Activated naive CD4-positive, alpha-beta T cell treated with anti-CD3 and anti-CD28 coated beads, Interleukin-2, amount 10 ng/mL, durations not matched to agents 7 days and 5 days (primary cell): ENCODE measurements at regions not wholly inside any gene's neighbourhood (a gene's known extent, or its start where the extent isn't known, plus 50 kb on each side); places are given as distances from the start of the nearest gene placed in this dataset.

Source experiments
- CTCF ChIA-PET: fragments of 350-600 bp; sonication (Branson Sonifier 250); formaldehyde crosslinking; loops from one replicate; lab custom pipeline; 2021; ENCODE audit warnings: antibody characterized with exemption; lab: Charles Lee
- DNase-seq: peaks from one replicate; pipeline ENCODE4 v3.0.0-alpha.2; 2020
- H3K27ac Mint-ChIP-seq: one replicate; pipeline ENCODE4 v1.8.0; 2021; ENCODE audit warnings: mild to moderate bottlenecking, moderate library complexity, mixed read lengths
- H3K27me3 Mint-ChIP-seq: one replicate; pipeline ENCODE4 v1.8.0; 2021; ENCODE audit warnings: mild to moderate bottlenecking, mixed read lengths
- H3K36me3 Mint-ChIP-seq: one replicate; pipeline ENCODE4 v1.8.0; 2021; ENCODE audit warnings: mixed read lengths
- H3K4me1 Mint-ChIP-seq: one replicate; pipeline ENCODE4 v1.8.0; 2021; ENCODE audit warnings: mixed read lengths
- H3K4me3 Mint-ChIP-seq: one replicate; pipeline ENCODE4 v1.8.0; 2021; ENCODE audit warnings: mild to moderate bottlenecking, moderate library complexity, mixed read lengths
- H3K9me3 Mint-ChIP-seq: one replicate; pipeline ENCODE4 v1.8.0; 2021; ENCODE audit warnings: mixed read lengths

DNA sequence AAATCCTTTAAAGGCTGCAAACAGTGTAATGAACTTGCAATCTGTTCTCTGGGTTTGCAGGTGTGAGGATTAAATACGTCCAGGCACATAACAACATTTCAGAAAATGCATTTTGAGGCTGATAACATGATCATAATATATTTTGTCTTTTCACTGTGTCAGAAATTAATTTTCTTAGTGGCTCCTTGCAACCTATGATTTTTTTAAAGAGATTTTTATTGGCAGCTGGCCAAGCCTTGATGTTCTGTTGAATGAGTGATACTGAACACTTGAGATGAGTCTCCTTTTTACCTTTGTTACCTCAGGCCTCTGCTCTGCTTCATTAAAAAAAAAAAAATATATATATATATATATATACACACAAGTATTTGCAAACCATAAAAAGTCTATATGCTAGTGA is 68.2 kb upstream of the TENM3 start:
- no peak for DNase-seq
- H3K4me1 Mint-ChIP-seq = no peaks in the 10 kb centered on the region
- no peaks in the 10 kb centered on the region for H3K9me3 Mint-ChIP-seq
- H3K27me3 Mint-ChIP-seq = no peaks in the 10 kb centered on the region
- H3K27ac Mint-ChIP-seq = no peak overlapping the region
- H3K4me3 Mint-ChIP-seq = no peak overlapping the region
- H3K36me3 Mint-ChIP-seq = no peaks in the 10 kb centered on the region
- CTCF ChIA-PET = no interaction called here

- Mint-ChIP-seq H3K27me3 (no peaks in the 10 kb centered on the region), H3K4me1 (no peaks in the 10 kb centered on the region), H3K9me3 (no peaks in the 10 kb centered on the region), H3K36me3 (no peaks in the 10 kb centered on the region), H3K27ac (no peak overlapping the region), H3K4me3 (no peak overlapping the region)
- CTCF ChIA-PET = no interaction called here
- DNase-seq = no peak
Observed at GRCh38 chr4:182175788-182176519, 67.2 kb upstream of the TENM3 start.

DNA sequence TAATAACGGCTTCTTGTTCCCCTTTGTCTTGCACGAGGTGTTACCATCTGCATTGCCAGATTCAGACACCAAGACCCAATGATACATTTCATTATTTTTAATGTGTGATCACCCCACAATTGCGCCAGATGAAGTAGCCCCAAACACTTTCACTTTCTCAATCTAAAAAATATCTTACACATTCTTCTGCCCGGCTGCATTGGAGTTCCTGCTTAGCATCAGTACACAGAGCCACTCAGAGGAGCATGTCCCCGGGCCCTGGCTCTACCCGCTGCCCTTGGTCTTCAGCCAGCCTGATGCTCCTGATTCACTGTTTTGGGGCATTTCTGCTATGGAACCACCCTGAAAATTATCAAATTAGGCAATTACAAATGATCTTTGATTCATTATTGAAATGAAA is 66.0 kb upstream of the TENM3 start:
- Mint-ChIP-seq H3K9me3 (no peaks in the 10 kb centered on the region), H3K4me1 (no peaks in the 10 kb centered on the region), H3K27me3 (no peaks in the 10 kb centered on the region), H3K4me3 (no peak overlapping the region), H3K27ac (no peak overlapping the region), H3K36me3 (no peaks in the 10 kb centered on the region)
- DNase-seq = no peak
- CTCF ChIA-PET = no interaction called here

GRCh38 chr4:182179105-182179504 is 64.1 kb upstream of the TENM3 start:
- Mint-ChIP-seq H3K27me3 (no peaks in the 10 kb centered on the region), H3K4me3 (no peak overlapping the region), H3K36me3 (no peaks in the 10 kb centered on the region), H3K27ac (no peak overlapping the region), H3K4me1 (no peaks in the 10 kb centered on the region), H3K9me3 (no peaks in the 10 kb centered on the region)
- CTCF ChIA-PET = no interaction called here
- DNase-seq = no peak

GRCh38 chr4:182179751-182180150 is 63.5 kb upstream of the TENM3 start:
- Mint-ChIP-seq H3K27me3 (no peaks in the 10 kb centered on the region), H3K36me3 (no peaks in the 10 kb centered on the region), H3K4me3 (no peak overlapping the region), H3K9me3 (no peaks in the 10 kb centered on the region), H3K4me1 (no peaks in the 10 kb centered on the region), H3K27ac (no peak overlapping the region)
- CTCF ChIA-PET = no interaction called here
- no peak for DNase-seq

GRCh38 chr4:182185491-182185890 is 57.7 kb upstream of the TENM3 start:
- no peaks in the 10 kb centered on the region for H3K36me3 Mint-ChIP-seq
- CTCF ChIA-PET = no interaction called here

GRCh38 chr4:182187674-182188073 is 55.5 kb upstream of the TENM3 start:
- CTCF ChIA-PET = no interaction called here
- Mint-ChIP-seq H3K4me3 (no peak overlapping the region), H3K36me3 (no peaks in the 10 kb centered on the region), H3K27me3 (no peaks in the 10 kb centered on the region), H3K9me3 (no peaks in the 10 kb centered on the region), H3K27ac (no peak overlapping the region), H3K4me1 (no peaks in the 10 kb centered on the region)
- no peak for DNase-seq

More at GRCh38 chr4:182185491-182185890, 57.7 kb upstream of the TENM3 start:
- Mint-ChIP-seq H3K27ac (no peak overlapping the region), H3K4me3 (no peak overlapping the region), H3K9me3 (no peaks in the 10 kb centered on the region), H3K4me1 (no peaks in the 10 kb centered on the region), H3K27me3 (no peaks in the 10 kb centered on the region)
- DNase-seq = no peak

DNA sequence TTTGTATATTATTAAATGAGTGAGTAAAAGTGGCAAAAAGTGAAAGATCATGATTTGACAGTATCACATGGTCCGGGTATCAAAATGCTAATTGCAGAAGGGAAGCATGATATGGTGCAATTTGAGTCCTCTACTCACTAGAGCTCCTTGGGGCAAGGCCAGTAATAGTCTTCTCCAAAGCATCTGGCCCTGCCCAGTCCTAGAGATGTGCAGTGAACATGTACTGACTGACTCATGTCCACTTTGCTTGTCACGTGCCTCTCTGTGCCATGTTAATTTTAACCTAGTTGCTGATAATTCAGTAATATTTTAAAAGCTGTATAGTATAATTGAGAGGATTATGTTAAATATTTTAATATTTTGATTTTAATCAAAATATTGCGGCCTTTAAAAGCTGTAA is 54.6 kb upstream of the TENM3 start:
- H3K36me3 Mint-ChIP-seq = no peaks in the 10 kb centered on the region
- no peak for DNase-seq
- no peaks in the 10 kb centered on the region for H3K27me3 Mint-ChIP-seq
- no peak overlapping the region for H3K27ac Mint-ChIP-seq
- CTCF ChIA-PET = no interaction called here
- H3K4me1 Mint-ChIP-seq = no peaks in the 10 kb centered on the region
- no peaks in the 10 kb centered on the region for H3K9me3 Mint-ChIP-seq
- H3K4me3 Mint-ChIP-seq = no peak overlapping the region

GRCh38 chr4:182189103-182189878 is 53.9 kb upstream of the TENM3 start:
- CTCF ChIA-PET = no interaction called here
- no peaks in the 10 kb centered on the region for H3K36me3 Mint-ChIP-seq
- no peak overlapping the region for H3K4me3 Mint-ChIP-seq
- H3K4me1 Mint-ChIP-seq = no peaks in the 10 kb centered on the region
- no peaks in the 10 kb centered on the region for H3K27me3 Mint-ChIP-seq
- no peak for DNase-seq
- H3K9me3 Mint-ChIP-seq = no peaks in the 10 kb centered on the region
- no peak overlapping the region for H3K27ac Mint-ChIP-seq

GRCh38 chr4:182190306-182190705 is 52.9 kb upstream of the TENM3 start:
- no peaks in the 10 kb centered on the region for H3K27me3 Mint-ChIP-seq
- no peaks in the 10 kb centered on the region for H3K9me3 Mint-ChIP-seq
- no peak for DNase-seq
- no peak overlapping the region for H3K4me3 Mint-ChIP-seq
- H3K4me1 Mint-ChIP-seq = no peaks in the 10 kb centered on the region
- H3K27ac Mint-ChIP-seq = no peak overlapping the region
- CTCF ChIA-PET = no interaction called here
- no peaks in the 10 kb centered on the region for H3K36me3 Mint-ChIP-seq

DNA sequence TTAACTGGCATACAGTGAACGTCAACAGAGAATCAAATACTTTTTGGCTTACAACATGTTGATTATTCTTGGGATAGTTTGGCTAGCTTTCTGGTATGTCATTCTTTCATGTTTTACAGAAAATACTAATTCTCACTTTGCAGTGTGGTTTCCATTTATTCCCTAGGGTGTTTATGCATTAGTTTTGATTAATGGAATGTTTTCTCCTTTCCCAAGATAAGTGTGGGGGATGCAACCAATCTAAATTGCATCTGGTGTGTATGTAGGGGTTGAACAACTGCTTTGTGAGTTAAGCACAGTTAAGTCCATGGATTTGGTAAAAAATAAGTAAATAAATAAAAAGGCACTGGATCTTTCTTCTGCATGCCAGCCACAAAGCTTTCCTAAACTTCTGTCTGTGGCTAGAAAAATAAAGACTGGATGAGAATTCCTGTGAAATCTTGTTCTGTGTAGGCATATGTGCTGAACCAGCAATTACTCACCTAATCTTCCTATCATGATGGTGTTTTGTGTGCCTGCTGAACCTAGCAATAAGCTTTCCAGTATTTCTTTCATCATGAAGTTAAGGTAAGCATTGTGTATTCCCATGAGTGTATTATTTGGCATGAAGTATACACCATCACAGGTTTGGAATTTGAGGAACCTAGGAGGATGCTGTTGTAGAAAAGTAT is 50.6 kb upstream of the TENM3 start:
- Mint-ChIP-seq H3K9me3 (no peaks in the 10 kb centered on the region), H3K4me1 (no peaks in the 10 kb centered on the region), H3K36me3 (no peaks in the 10 kb centered on the region), H3K27me3 (no peaks in the 10 kb centered on the region), H3K4me3 (no peak overlapping the region), H3K27ac (no peak overlapping the region)
- CTCF ChIA-PET = no interaction called here
- no peak for DNase-seq

- Mint-ChIP-seq H3K27ac (no peak overlapping the region), H3K27me3 (no peaks in the 10 kb centered on the region), H3K4me3 (no peak overlapping the region), H3K9me3 (no peaks in the 10 kb centered on the region), H3K36me3 (no peaks in the 10 kb centered on the region), H3K4me1 (no peaks in the 10 kb centered on the region)
- CTCF ChIA-PET = no interaction called here
- DNase-seq = no peak
Observed at GRCh38 chr4:182193311-182193710, 49.9 kb upstream of the TENM3 start.
